H1 (cell line): ENCODE measurements at regions not wholly inside any gene's neighbourhood (a gene's known extent, or its start where the extent isn't known, plus 50 kb on each side); places are given as distances from the start of the nearest gene placed in this dataset.

Experiments
- CTCF ChIA-PET: fragments of 300-600 bp; sonication (Branson Sonifier 250); formaldehyde crosslinking; loops from one replicate; lab custom pipeline; 2021; ENCODE audit not compliant: partially characterized antibody; lab: Charles Lee
- POLR2A ChIA-PET: fragments of 300-600 bp; sonication (Branson Sonifier 250); formaldehyde crosslinking; loops from one replicate; lab custom pipeline; 2021; ENCODE audit warnings: inconsistent platforms; ENCODE audit not compliant: partially characterized antibody; lab: Charles Lee
- DNase-seq, 2 experiments: peaks; one replicate each; pipeline versions ENCODE4 v3.0.0 to v3.0.0-alpha.2; 2010 to 2022; ENCODE audit warnings: low spot score in 2 of 2, low read depth in 1 of 2, mixed read lengths in 1 of 2
- FAIRE-seq: peaks from 2 replicates; lab custom pipeline; 2011; peaks lifted over from hg19 to GRCh38; lab: Jason Lieb, UNC
- H2AFZ ChIP-seq: 2 replicates; pipeline ENCODE4 v1.8.1; 2012; ENCODE audit warnings: low read length, inconsistent platforms
- H2AK5ac ChIP-seq: 2 replicates; pipeline ENCODE4 v1.6.1; 2013; ENCODE audit warnings: low read depth, low read length
- H2BK120ac ChIP-seq: replicated peaks from 2 replicates; pipeline ENCODE3; 2013; ENCODE audit warnings: low read depth, low read length, inconsistent platforms
- H2BK12ac ChIP-seq: 2 replicates; pipeline ENCODE4 v1.6.1; 2013; ENCODE audit warnings: low read depth, low read length
- H2BK15ac ChIP-seq: 2 replicates; pipeline ENCODE4 v1.6.1; 2013; ENCODE audit warnings: low read length
- H2BK20ac ChIP-seq: 2 replicates; pipeline ENCODE4 v1.6.1; 2013; ENCODE audit warnings: low read length
- H2BK5ac ChIP-seq: 2 replicates; pipeline ENCODE4 v1.6.1; 2013; ENCODE audit warnings: low read depth, low read length
- H3K14ac ChIP-seq: 2 replicates; pipeline ENCODE4 v1.6.1; 2013; ENCODE audit warnings: inconsistent platforms; ENCODE audit not compliant: insufficient read length
- H3K18ac ChIP-seq: 2 replicates; pipeline ENCODE4 v1.6.1; 2013; ENCODE audit warnings: low read length; ENCODE audit errors: extremely low read depth
- H3K23ac ChIP-seq: 2 replicates; pipeline ENCODE4 v1.6.1; 2013; ENCODE audit warnings: inconsistent platforms; ENCODE audit not compliant: insufficient read length
- H3K23me2 ChIP-seq: 2 replicates; pipeline ENCODE4 v1.6.1; 2013; ENCODE audit warnings: low read depth, low read length
- H3K27ac ChIP-seq: 2 replicates; pipeline ENCODE4 v1.6.1; 2011; ENCODE audit warnings: low read depth, low read length, inconsistent platforms
- H3K27me3 ChIP-seq, 4 experiments: replicated peaks in 1 of 4; 1 replicate in 1 of 4; 2 replicates in 3 of 4; pipeline versions ENCODE4 v1.6.1 to v1.8.1; 2011 to 2013; ENCODE audit warnings: low read length in 3 of 4, mild to moderate bottlenecking in 3 of 4, inconsistent platforms in 2 of 4, mixed read lengths in 2 of 4, moderate library complexity in 1 of 4; ENCODE audit not compliant: control insufficient read depth in 3 of 4, insufficient read depth in 3 of 4; ENCODE audit errors: extremely low read depth in 1 of 4
- H3K36me3 ChIP-seq, 4 experiments: 2 replicates each; pipeline versions ENCODE4 v1.6.1 to v1.8.1; 2011 to 2013; ENCODE audit warnings: mild to moderate bottlenecking in 4 of 4, low read length in 3 of 4, moderate library complexity in 2 of 4, control low read depth in 1 of 4, inconsistent platforms in 1 of 4; ENCODE audit not compliant: insufficient read depth in 4 of 4, control insufficient read depth in 2 of 4
- H3K4ac ChIP-seq: replicated peaks from 2 replicates; pipeline ENCODE3; 2013; ENCODE audit warnings: low read length, low read depth, mixed read lengths, inconsistent platforms; ENCODE audit not compliant: insufficient read length
- H3K4me1 ChIP-seq, 4 experiments: replicated peaks in 1 of 4; 1 replicate in 1 of 4; 2 replicates in 3 of 4; pipeline versions ENCODE4 v1.6.1 to v1.8.1; 2011 to 2013; ENCODE audit warnings: low read length in 3 of 4, inconsistent platforms in 2 of 4, mixed read lengths in 1 of 4; ENCODE audit not compliant: insufficient read depth in 4 of 4, control insufficient read depth in 3 of 4
- H3K4me2 ChIP-seq, 2 experiments: 2 replicates each; pipeline versions ENCODE4 v1.6.1 to v1.8.1; 2011 to 2013; ENCODE audit warnings: low read depth in 2 of 2, low read length in 2 of 2, control low read depth in 1 of 2, inconsistent platforms in 1 of 2, mild to moderate bottlenecking in 1 of 2; ENCODE audit not compliant: insufficient read depth in 1 of 2
- H3K4me3 ChIP-seq, 4 experiments: fragments of 200-600, 300-600 bp in 1 of 4; sonication (generic), shearing (Covaris generic), sonication (Bioruptor Twin) in 1 of 4; 2 replicates each; pipeline versions ENCODE4 v1.5.1 to v1.8.1; 2011 to 2016; ENCODE audit warnings: low read length in 4 of 4, low read depth in 3 of 4, control low read depth in 2 of 4, inconsistent platforms in 2 of 4, mild to moderate bottlenecking in 2 of 4, mixed read lengths in 1 of 4, moderate library complexity in 1 of 4; ENCODE audit not compliant: insufficient read depth in 2 of 4; ENCODE audit errors: extremely low read depth in 1 of 4
- H3K56ac ChIP-seq: replicated peaks from 2 replicates; pipeline ENCODE3; 2013; ENCODE audit warnings: low read depth, mild to moderate bottlenecking, mixed read lengths, low read length, inconsistent platforms; ENCODE audit not compliant: insufficient read length
- H3K79me1 ChIP-seq: 2 replicates; pipeline ENCODE4 v1.6.1; 2013; ENCODE audit warnings: low read depth, low read length, control low read depth
- H3K79me2 ChIP-seq, 2 experiments: 2 replicates each; pipeline versions ENCODE4 v1.6.1 to v1.8.1; 2012 to 2013; ENCODE audit warnings: low read length in 2 of 2, mild to moderate bottlenecking in 2 of 2, inconsistent platforms in 1 of 2; ENCODE audit not compliant: insufficient read depth in 2 of 2, control insufficient read depth in 1 of 2
- H3K9ac ChIP-seq, 4 experiments: replicated peaks in 1 of 4; 1 replicate in 1 of 4; 2 replicates in 3 of 4; pipeline versions ENCODE4 v1.6.1 to v1.8.1; 2011 to 2013; ENCODE audit warnings: low read depth in 3 of 4, low read length in 3 of 4, control low read depth in 2 of 4, mild to moderate bottlenecking in 2 of 4, moderate library complexity in 2 of 4, inconsistent platforms in 1 of 4; ENCODE audit errors: extremely low read depth in 1 of 4
- H3K9me3 ChIP-seq, 2 experiments: 2 replicates each; pipeline versions ENCODE4 v1.6.1 to v1.8.1; 2012 to 2013; ENCODE audit warnings: mild to moderate bottlenecking in 2 of 2, moderate library complexity in 2 of 2, control low read depth in 1 of 2, inconsistent platforms in 1 of 2, low read depth in 1 of 2, low read length in 1 of 2, mixed read lengths in 1 of 2; ENCODE audit not compliant: insufficient read depth in 2 of 2
- H4K20me1 ChIP-seq, 2 experiments: replicated peaks in 1 of 2; 2 replicates each; pipeline versions ENCODE3 to v1.8.1; 2011 to 2013; ENCODE audit warnings: inconsistent platforms in 2 of 2, low read length in 2 of 2, mild to moderate bottlenecking in 1 of 2; ENCODE audit not compliant: insufficient read depth in 2 of 2, control insufficient read depth in 1 of 2
- H4K5ac ChIP-seq: 2 replicates; pipeline ENCODE4 v1.6.1; 2013; ENCODE audit warnings: low read length, low read depth, mixed read lengths, inconsistent platforms; ENCODE audit not compliant: insufficient read length
- H4K8ac ChIP-seq: 2 replicates; pipeline ENCODE4 v1.8.0; 2013; ENCODE audit warnings: mild to moderate bottlenecking, moderate library complexity, low read length, inconsistent platforms; ENCODE audit not compliant: insufficient read depth; ENCODE audit errors: extremely low read depth
- H4K91ac ChIP-seq: replicated peaks from 2 replicates; pipeline ENCODE3; 2013; ENCODE audit warnings: low read length, mixed read lengths, inconsistent platforms; ENCODE audit not compliant: insufficient read length
- CHD1 ChIP-seq: IDR thresholded peaks from 2 replicates; pipeline ENCODE4 v1.6.1; 2012; ENCODE audit warnings: low read depth, low read length, improper control_type of control experiment
- EGR1 ChIP-seq: IDR thresholded peaks from 2 replicates; pipeline ENCODE4 v1.6.1; 2011; ENCODE audit warnings: low read depth, low read length, borderline replicate concordance
- EP300 ChIP-seq, 2 experiments: IDR thresholded peaks; 1 replicate in 1 of 2; 2 replicates in 1 of 2; pipeline ENCODE4 v1.6.1; 2011 to 2012; ENCODE audit warnings: low read depth in 2 of 2, low read length in 2 of 2, mild to moderate bottlenecking in 2 of 2, borderline replicate concordance in 1 of 2, inconsistent platforms in 1 of 2, moderate library complexity in 1 of 2
- KDM5A ChIP-seq: fragments of 200-600 bp; IDR thresholded peaks from 2 replicates; pipeline ENCODE4 v1.7.1; 2012; ENCODE audit warnings: mild to moderate bottlenecking, low read length, inconsistent platforms, mixed read lengths
- MAFK ChIP-seq: IDR thresholded peaks from 2 replicates; pipeline ENCODE4 v1.6.1; 2012; ENCODE audit warnings: low read depth, mild to moderate bottlenecking, improper control_type of control experiment, low read length
- POLR2A ChIP-seq, 2 experiments: IDR thresholded peaks; 1 replicate in 1 of 2; 2 replicates in 1 of 2; pipeline ENCODE4 v1.6.1; 2011; ENCODE audit warnings: low read depth in 2 of 2, low read length in 2 of 2, mild to moderate bottlenecking in 2 of 2; ENCODE audit errors: control extremely low read depth in 1 of 2
- RAD21 ChIP-seq, 2 experiments: IDR thresholded peaks in 1 of 2; conservative IDR thresholded peaks in 1 of 2; 2 replicates each; pipeline ENCODE4 v1.6.1; 2011; ENCODE audit warnings: low read depth in 2 of 2, low read length in 2 of 2, improper control_type of control experiment in 1 of 2, inconsistent platforms in 1 of 2, mild to moderate bottlenecking in 1 of 2, moderate library complexity in 1 of 2
- RNF2 ChIP-seq: fragments of 200-900, 300-1000 bp; sonication (generic); IDR thresholded peaks from 2 replicates; pipeline ENCODE4 v1.7.1; 2016; ENCODE audit warnings: borderline replicate concordance, low read depth, mild to moderate bottlenecking, antibody characterized with exemption, low read length; ENCODE audit not compliant: poor library complexity, severe bottlenecking; ENCODE audit errors: missing control alignments
- SP4 ChIP-seq: IDR thresholded peaks from 2 replicates; pipeline ENCODE4 v1.6.1; 2012; ENCODE audit warnings: low read length, inconsistent platforms
- TCF12 ChIP-seq: IDR thresholded peaks from 2 replicates; pipeline ENCODE4 v1.6.1; 2011; ENCODE audit warnings: low read depth, mild to moderate bottlenecking, low read length
- USF2 ChIP-seq: IDR thresholded peaks from 2 replicates; pipeline ENCODE4 v1.6.1; 2011; ENCODE audit warnings: low read length, improper control_type of control experiment
- YY1 ChIP-seq: IDR thresholded peaks from 2 replicates; pipeline ENCODE4 v1.6.1; 2011; ENCODE audit warnings: low read depth, mild to moderate bottlenecking, low read length
- WGBS, 2 experiments: shearing (Covaris generic) in 1 of 2; methylation state at CpG; one replicate each; pipeline versions ENCODE4 v1.1.6 to v1.1.7; 2013 to 2015; ENCODE audit warnings: low lambda C conversion rate in 2 of 2, mixed read lengths in 2 of 2, inconsistent platforms in 1 of 2, low coverage in 1 of 2, missing lambda C conversion rate in 1 of 2; ENCODE audit not compliant: insufficient replicate concordance in 2 of 2, insufficient coverage in 1 of 2, insufficient read length in 1 of 2; ENCODE audit errors: extremely low coverage in 1 of 2, missing lambda C conversion rate in 1 of 2; 5-methylcytosine and 5-hydroxymethylcytosine counted together

GRCh38 chr7:18123508-18124239 is 96.0 kb upstream of the PRPS1L1 start:
- no peak overlapping the region for H2BK20ac ChIP-seq
- WGBS, 2 experiments = 82% methylated on average over 2 of the region's 2 CpGs; no CpG with 5 or more reads in 1 of the 2 experiments
- H2BK15ac ChIP-seq = no peak overlapping the region
- no peak overlapping the region for H2AK5ac ChIP-seq
- no peak overlapping the region for H3K14ac ChIP-seq
- no peak overlapping the region for H4K5ac ChIP-seq
- ChIA-PET CTCF (interaction anchor here (1.3 kb wide), 1 partner anchor 60 kb away, joined by 4 read pairs; no protein-coding TSS in a partner anchor), POLR2A (no interaction called here)
- H3K79me2 ChIP-seq = no peaks in the 10 kb centered on the region
- FAIRE-seq (no peak), DNase-seq (no peak)
- H4K20me1 ChIP-seq = no peaks in the 10 kb centered on the region
- H2BK5ac ChIP-seq = no peak overlapping the region
- no peak overlapping the region for H3K9ac ChIP-seq
- H4K8ac ChIP-seq = no peak overlapping the region
- H3K4me2 ChIP-seq = no peak overlapping the region
- H3K18ac ChIP-seq = no peak overlapping the region
- no peak overlapping the region for H2BK12ac ChIP-seq
- no peak overlapping the region for H2AFZ ChIP-seq
- no peak overlapping the region for H3K56ac ChIP-seq
- H3K4me3 ChIP-seq = no peak overlapping the region
- H3K4me1 ChIP-seq = no peaks in the 10 kb centered on the region
- H3K36me3 ChIP-seq = no peaks in the 10 kb centered on the region
- no peak overlapping the region for H3K23ac ChIP-seq
- H3K27ac ChIP-seq = no peak overlapping the region
- no peaks in the 10 kb centered on the region for H3K9me3 ChIP-seq
- H3K79me1 ChIP-seq = no peaks in the 10 kb centered on the region
- H3K23me2 ChIP-seq = no peaks in the 10 kb centered on the region
- H3K4ac ChIP-seq = no peak overlapping the region
- H3K27me3 ChIP-seq = no peaks in the 10 kb centered on the region
- no peak overlapping the region for H2BK120ac ChIP-seq
- no peak overlapping the region for H4K91ac ChIP-seq
- TF ChIP-seq USF2 (no peak), EGR1 (no peak), RAD21 (IDR thresholded peaks at IDR 0.05 in 1 of 2, conservative IDR thresholded peaks at IDR 0.05 in 1 of 2; ENCODE audit: low read depth in 2 of 2, low read length in 2 of 2) (no peak), EP300 (IDR thresholded peaks at IDR 0.05; ENCODE audit: borderline replicate concordance in 1 of 2, low read depth in 2 of 2, low read length in 2 of 2) (no peak), YY1 (no peak), TCF12 (no peak), SP4 (no peak), CHD1 (no peak), RNF2 (no peak), KDM5A (no peak), POLR2A (IDR thresholded peaks at IDR 0.05; ENCODE audit: control extremely low read depth in 1 of 2, low read depth in 2 of 2, low read length in 2 of 2) (no peak), MAFK (no peak)
